CD4-positive, alpha-beta T cell (primary cell): ENCODE measurements at regions not wholly inside any gene's neighbourhood (a gene's known extent, or its start where the extent isn't known, plus 50 kb on each side); places are given as distances from the start of the nearest gene placed in this dataset.

Experiments
- ATAC-seq: fragments of 200-7000 bp; cut with Tn5 transposase; one replicate; pipeline ENCODE4 v1.10.0; 2022; ENCODE audit warnings: mild to moderate bottlenecking; ENCODE audit not compliant: poor library complexity
- CTCF ChIA-PET: fragments of 350-600 bp; sonication (Branson Sonifier 250); formaldehyde crosslinking; loops from one replicate; lab custom pipeline; 2021; ENCODE audit warnings: antibody characterized with exemption, inconsistent platforms; lab: Charles Lee
- POLR2A ChIA-PET: fragments of 350-600 bp; sonication (Branson Sonifier 250); formaldehyde crosslinking; loops from one replicate; lab custom pipeline; 2021; ENCODE audit warnings: antibody characterized with exemption, inconsistent platforms; lab: Charles Lee
- DNase-seq, 14 experiments: peaks; one replicate each; pipeline ENCODE4 v3.0.0-alpha.2; 2013 to 2020; ENCODE audit warnings: mixed read lengths in 2 of 14
- H3K27ac ChIP-seq, 2 donors: one replicate each; pipeline versions ENCODE4 v1.5.1 to v1.7.0; 2013; ENCODE audit warnings: low read length in 2 of 2, low read depth in 1 of 2, mild to moderate bottlenecking in 1 of 2
- H3K27me3 ChIP-seq, 2 experiments: 1 replicate in 1 of 2; 2 replicates in 1 of 2; pipeline versions ENCODE4 v1.6.1 to v1.7.0; 2013; ENCODE audit warnings: low read length in 2 of 2, control low read depth in 1 of 2, mild to moderate bottlenecking in 1 of 2, moderate library complexity in 1 of 2; ENCODE audit not compliant: insufficient read depth in 2 of 2, control insufficient read depth in 1 of 2
- H3K36me3 ChIP-seq: one replicate; pipeline ENCODE4 v1.6.1; 2013; ENCODE audit warnings: low read length, control low read depth; ENCODE audit not compliant: insufficient read depth
- H3K4me1 ChIP-seq: one replicate; pipeline ENCODE4 v1.6.1; 2013; ENCODE audit warnings: low read length, control low read depth; ENCODE audit not compliant: insufficient read depth
- H3K4me3 ChIP-seq: one replicate; pipeline ENCODE4 v1.5.1; 2013; ENCODE audit warnings: mild to moderate bottlenecking, low read length, moderate library complexity
- H3K9me3 ChIP-seq, 2 experiments: 1 replicate in 1 of 2; 2 replicates in 1 of 2; pipeline versions ENCODE4 v1.6.1 to v1.7.0; 2013; ENCODE audit warnings: low read length in 2 of 2, mild to moderate bottlenecking in 2 of 2, control low read depth in 1 of 2, moderate library complexity in 1 of 2; ENCODE audit not compliant: control insufficient read depth in 1 of 2, insufficient read depth in 1 of 2
- H3K27ac Mint-ChIP-seq: one replicate; pipeline ENCODE4 v1.8.0; 2020; ENCODE audit warnings: mixed read lengths
- H3K27me3 Mint-ChIP-seq: one replicate; pipeline ENCODE4 v1.8.0; 2021; ENCODE audit warnings: mixed read lengths
- H3K36me3 Mint-ChIP-seq: one replicate; pipeline ENCODE4 v1.8.0; 2021; ENCODE audit warnings: low read depth, mixed read lengths
- H3K4me1 Mint-ChIP-seq: one replicate; pipeline ENCODE4 v1.8.0; 2021; ENCODE audit warnings: low read depth, mixed read lengths
- H3K4me3 Mint-ChIP-seq: one replicate; pipeline ENCODE4 v1.8.0; 2020; ENCODE audit warnings: mild to moderate bottlenecking, mixed read lengths
- H3K9me3 Mint-ChIP-seq: one replicate; pipeline ENCODE4 v1.8.0; 2020; ENCODE audit warnings: mixed read lengths
- CTCF ChIP-seq: fragments of 200-600 bp; IDR thresholded peaks from one replicate; pipeline ENCODE4 v1.8.0; 2022; ENCODE audit warnings: antibody characterized with exemption, mild to moderate bottlenecking
- intact Hi-C, 2 experiments: fragments of 100-400 bp; cut with DNase I in 1 of 2; cut with micrococcal nuclease in 1 of 2; formaldehyde crosslinking; loops; one replicate each; pipeline versions ENCODE4 v1.15.1 to v1.9.0; 2023 to 2025; cut with DNase I, micrococcal nuclease

GRCh38 chr9:61665829-61666228 lies 476.0 kb downstream of the SPATA31A7 start:
- Histone ChIP-seq H3K4me3 (no peak overlapping the region), H3K27me3 (no peaks in the 10 kb centered on the region), H3K36me3 (no peaks in the 10 kb centered on the region), H3K4me1 (no peaks in the 10 kb centered on the region), H3K9me3 (peaks cover 5 to 58% of the 10 kb centered on the region in 2 experiments), H3K27ac (no peak overlapping the region)
- ATAC-seq (no peak), DNase-seq (no peak)
- no peak overlapping the region for H3K27ac Mint-ChIP-seq
- intact Hi-C loops = no loop called here
- H3K36me3 Mint-ChIP-seq = peaks cover 2% of the 10 kb centered on the region
- TF ChIP-seq CTCF = no peak
- CTCF ChIA-PET = no interaction called here
- no peaks in the 10 kb centered on the region for H3K4me1 Mint-ChIP-seq
- no peaks in the 10 kb centered on the region for H3K27me3 Mint-ChIP-seq
- H3K4me3 Mint-ChIP-seq = no peak overlapping the region
- POLR2A ChIA-PET = no interaction called here
- peaks cover 6% of the 10 kb centered on the region for H3K9me3 Mint-ChIP-seq

- intact Hi-C loops = no loop called here
- H3K9me3 Mint-ChIP-seq = peaks cover 6% of the 10 kb centered on the region
Observed at GRCh38 chr9:61666310-61666709, 476.5 kb downstream of the SPATA31A7 start.

GRCh38 chr9:61666849-61667371 lies 477.1 kb downstream of the SPATA31A7 start:
- Mint-ChIP-seq H3K27me3 (no peaks in the 10 kb centered on the region), H3K4me3 (no peak overlapping the region), H3K9me3 (peaks cover 6% of the 10 kb centered on the region), H3K27ac (no peak overlapping the region), H3K4me1 (no peaks in the 10 kb centered on the region), H3K36me3 (peaks cover 4% of the 10 kb centered on the region)
- ChIA-PET CTCF (no interaction called here), POLR2A (no interaction called here)
- no peaks in the 10 kb centered on the region for H3K27me3 ChIP-seq
- no peak overlapping the region for H3K4me3 ChIP-seq
- DNase-seq (peak in 1 of 14 experiments; percentile 8), ATAC-seq (no peak)
- peaks cover 5 to 69% of the 10 kb centered on the region in 2 experiments for H3K9me3 ChIP-seq
- H3K4me1 ChIP-seq = no peaks in the 10 kb centered on the region
- intact Hi-C loops = no loop called here
- TF ChIP-seq CTCF = no peak
- no peak overlapping the region for H3K27ac ChIP-seq
- no peaks in the 10 kb centered on the region for H3K36me3 ChIP-seq

More at GRCh38 chr9:61666310-61666709, 476.5 kb downstream of the SPATA31A7 start:
- Histone ChIP-seq H3K4me3 (no peak overlapping the region), H3K27me3 (no peaks in the 10 kb centered on the region), H3K27ac (no peak overlapping the region), H3K36me3 (no peaks in the 10 kb centered on the region), H3K9me3 (peaks cover 5 to 63% of the 10 kb centered on the region in 2 experiments), H3K4me1 (no peaks in the 10 kb centered on the region)
- DNase-seq (no peak), ATAC-seq (no peak)
- TF ChIP-seq CTCF = no peak
- Mint-ChIP-seq H3K4me1 (no peaks in the 10 kb centered on the region), H3K4me3 (no peak overlapping the region), H3K27ac (no peak overlapping the region), H3K27me3 (no peaks in the 10 kb centered on the region), H3K36me3 (peaks cover 4% of the 10 kb centered on the region)
- ChIA-PET CTCF (no interaction called here), POLR2A (no interaction called here)
